ENCODE measurements at regions not wholly inside any gene's neighbourhood (a gene's known extent, or its start where the extent isn't known, plus 50 kb on each side); places are given as distances from the start of the nearest gene placed in this dataset.

- H3K27ac ChIP-seq, result no peak overlapping the region
- ChIA-PET POLR2A (ENCODE audit: low non-redundant PET) (no interaction called here), CTCF (no interaction called here)
- no peak for TF ChIP-seq CTCF (conservative IDR thresholded peaks at IDR 0.05; ENCODE audit: low read depth)
- no peak for DNase-seq (ENCODE audit: low spot score)
Measured at GRCh38 chr3:10637342-10637741, 132.0 kb upstream of the ATP2B2 start.

GRCh38 chr3:10638466-10638865 lies 133.1 kb upstream of the ATP2B2 start:
- CTCF ChIA-PET, result no interaction called here
- POLR2A ChIA-PET (ENCODE audit: low non-redundant PET), result no interaction called here
- no peak for DNase-seq (ENCODE audit: low spot score)
- no peak overlapping the region for H3K27ac ChIP-seq
- TF ChIP-seq CTCF (conservative IDR thresholded peaks at IDR 0.05; ENCODE audit: low read depth), result no peak

- ChIA-PET CTCF (no interaction called here), POLR2A (ENCODE audit: low non-redundant PET) (no interaction called here)
- DNase-seq (ENCODE audit: low spot score), result no peak
- TF ChIP-seq CTCF (conservative IDR thresholded peaks at IDR 0.05; ENCODE audit: low read depth), result no peak
- no peak overlapping the region for H3K27ac ChIP-seq
Measured at GRCh38 chr3:10641760-10642159, 136.4 kb upstream of the ATP2B2 start.

- no peak for TF ChIP-seq CTCF (conservative IDR thresholded peaks at IDR 0.05; ENCODE audit: low read depth)
- DNase-seq (ENCODE audit: low spot score), result no peak
- CTCF ChIA-PET, result interaction anchor here (0.6 kb wide), 1 partner anchor 299 kb away, joined by 3 read pairs; no protein-coding TSS in a partner anchor
- H3K27ac ChIP-seq, result no peak overlapping the region
- POLR2A ChIA-PET (ENCODE audit: low non-redundant PET), result no interaction called here
Measured at GRCh38 chr3:10644189-10644588, 138.8 kb upstream of the ATP2B2 start.

GRCh38 chr3:10645800-10646199 lies 140.4 kb upstream of the ATP2B2 start:
- no peak for DNase-seq (ENCODE audit: low spot score)
- CTCF ChIA-PET, result no interaction called here
- no peak for TF ChIP-seq CTCF (conservative IDR thresholded peaks at IDR 0.05; ENCODE audit: low read depth)
- no peak overlapping the region for H3K27ac ChIP-seq
- POLR2A ChIA-PET (ENCODE audit: low non-redundant PET), result no interaction called here

GRCh38 chr3:10646531-10647335 lies 141.3 kb upstream of the ATP2B2 start:
- no peak for TF ChIP-seq CTCF (conservative IDR thresholded peaks at IDR 0.05; ENCODE audit: low read depth)
- no peak for DNase-seq (ENCODE audit: low spot score)
- POLR2A ChIA-PET (ENCODE audit: low non-redundant PET), result no interaction called here
- H3K27ac ChIP-seq, result no peak overlapping the region
- CTCF ChIA-PET, result no interaction called here
